WTC11 (cell line): ENCODE measurements at regions not wholly inside any gene's neighbourhood (a gene's known extent, or its start where the extent isn't known, plus 50 kb on each side); places are given as distances from the start of the nearest gene placed in this dataset.

Experiments used
- CREB1 ChIP-seq: sonication (generic); formaldehyde crosslinking; IDR thresholded peaks from 2 replicates; pipeline ENCODE4 v1.8.0; 2023; ENCODE audit warnings: mild to moderate bottlenecking, missing genetic modification reagents
- ETV6 ChIP-seq: sonication (generic); formaldehyde crosslinking; IDR thresholded peaks from 2 replicates; pipeline ENCODE4 v1.8.1; 2022; ENCODE audit warnings: mild to moderate bottlenecking, missing genetic modification reagents
- IRF2 ChIP-seq: sonication (generic); formaldehyde crosslinking; IDR thresholded peaks from 2 replicates; pipeline ENCODE4 v1.8.0; 2022; ENCODE audit warnings: low read depth, missing genetic modification reagents, borderline replicate concordance
- ZNF671 ChIP-seq: fragments of 250-450 bp; sonication (Bioruptor Pico); IDR thresholded peaks from 2 replicates; pipeline ENCODE4 v1.8.0; 2021; ENCODE audit warnings: mild to moderate bottlenecking
- TF ChIP-seq, protein P1 (sequence below): sonication (generic); formaldehyde crosslinking; IDR thresholded peaks from 2 replicates; pipeline ENCODE4 v1.8.1; 2022; ENCODE audit warnings: low read depth, missing genetic modification reagents, borderline replicate concordance
- TF ChIP-seq, protein P2 (sequence below): sonication (generic); formaldehyde crosslinking; IDR thresholded peaks from 2 replicates; pipeline ENCODE4 v1.8.1; 2022; ENCODE audit warnings: mild to moderate bottlenecking, moderate library complexity, missing genetic modification reagents
- TF ChIP-seq, protein P3 (sequence below): fragments of 200-600 bp; IDR thresholded peaks from 2 replicates; pipeline ENCODE4 v1.8.0; 2022; ENCODE audit warnings: antibody characterized with exemption

DNA sequence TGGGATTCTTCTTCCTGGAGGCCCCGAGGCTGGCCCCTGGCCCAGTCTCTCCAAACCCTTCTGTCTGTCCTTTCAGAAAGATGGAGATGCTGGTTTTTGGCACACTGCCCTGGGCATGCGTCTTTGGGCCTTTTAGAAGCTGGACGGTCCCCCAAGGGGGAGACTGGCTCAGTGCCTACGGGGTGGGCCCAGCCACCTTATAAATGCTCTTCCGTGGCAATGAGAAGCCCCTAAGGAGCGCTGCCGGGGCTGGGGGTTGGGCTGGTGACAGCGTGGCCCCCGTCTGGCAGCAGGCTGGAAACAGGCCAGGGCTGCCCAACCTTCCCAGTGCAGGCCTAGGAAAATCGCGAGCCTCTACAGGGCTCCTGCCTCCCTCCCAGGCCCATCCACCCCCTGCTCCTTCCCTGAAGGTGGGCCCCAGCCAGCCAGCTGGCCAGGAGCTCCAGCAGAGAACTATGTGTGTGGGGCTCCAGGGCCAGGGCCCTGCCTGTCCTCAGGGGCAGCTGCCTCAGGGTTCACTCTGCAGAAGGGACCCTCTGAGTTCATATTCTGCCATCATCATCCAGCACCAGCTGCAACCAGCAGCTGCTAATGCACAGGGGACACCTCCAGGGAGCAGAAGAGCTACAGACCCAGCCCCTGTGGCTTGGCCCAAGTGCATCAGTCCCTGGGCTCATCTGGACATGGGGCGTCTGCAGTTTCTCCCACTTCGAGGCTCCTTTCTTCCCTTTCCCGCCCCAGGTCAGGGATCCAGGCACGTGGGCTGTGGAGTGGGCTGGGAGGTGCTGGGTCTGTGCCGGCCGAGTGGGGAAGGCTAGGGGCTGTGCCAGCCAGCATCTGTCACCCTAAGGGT, 107.6 kb upstream of the OTOS start:
- TF ChIP-seq, protein P1, sequence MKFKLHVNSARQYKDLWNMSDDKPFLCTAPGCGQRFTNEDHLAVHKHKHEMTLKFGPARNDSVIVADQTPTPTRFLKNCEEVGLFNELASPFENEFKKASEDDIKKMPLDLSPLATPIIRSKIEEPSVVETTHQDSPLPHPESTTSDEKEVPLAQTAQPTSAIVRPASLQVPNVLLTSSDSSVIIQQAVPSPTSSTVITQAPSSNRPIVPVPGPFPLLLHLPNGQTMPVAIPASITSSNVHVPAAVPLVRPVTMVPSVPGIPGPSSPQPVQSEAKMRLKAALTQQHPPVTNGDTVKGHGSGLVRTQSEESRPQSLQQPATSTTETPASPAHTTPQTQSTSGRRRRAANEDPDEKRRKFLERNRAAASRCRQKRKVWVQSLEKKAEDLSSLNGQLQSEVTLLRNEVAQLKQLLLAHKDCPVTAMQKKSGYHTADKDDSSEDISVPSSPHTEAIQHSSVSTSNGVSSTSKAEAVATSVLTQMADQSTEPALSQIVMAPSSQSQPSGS (CRISPR knock-in tag), result no peak
- TF ChIP-seq, protein P2, sequence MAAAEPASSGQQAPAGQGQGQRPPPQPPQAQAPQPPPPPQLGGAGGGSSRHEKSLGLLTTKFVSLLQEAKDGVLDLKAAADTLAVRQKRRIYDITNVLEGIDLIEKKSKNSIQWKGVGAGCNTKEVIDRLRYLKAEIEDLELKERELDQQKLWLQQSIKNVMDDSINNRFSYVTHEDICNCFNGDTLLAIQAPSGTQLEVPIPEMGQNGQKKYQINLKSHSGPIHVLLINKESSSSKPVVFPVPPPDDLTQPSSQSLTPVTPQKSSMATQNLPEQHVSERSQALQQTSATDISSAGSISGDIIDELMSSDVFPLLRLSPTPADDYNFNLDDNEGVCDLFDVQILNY (CRISPR knock-in tag), result no peak
- TF ChIP-seq ZNF671 (CRISPR knock-in tag), result no peak
- no peak for TF ChIP-seq CREB1 (CRISPR knock-in tag)
- TF ChIP-seq IRF2 (CRISPR knock-in tag), result no peak
- TF ChIP-seq, protein P3, sequence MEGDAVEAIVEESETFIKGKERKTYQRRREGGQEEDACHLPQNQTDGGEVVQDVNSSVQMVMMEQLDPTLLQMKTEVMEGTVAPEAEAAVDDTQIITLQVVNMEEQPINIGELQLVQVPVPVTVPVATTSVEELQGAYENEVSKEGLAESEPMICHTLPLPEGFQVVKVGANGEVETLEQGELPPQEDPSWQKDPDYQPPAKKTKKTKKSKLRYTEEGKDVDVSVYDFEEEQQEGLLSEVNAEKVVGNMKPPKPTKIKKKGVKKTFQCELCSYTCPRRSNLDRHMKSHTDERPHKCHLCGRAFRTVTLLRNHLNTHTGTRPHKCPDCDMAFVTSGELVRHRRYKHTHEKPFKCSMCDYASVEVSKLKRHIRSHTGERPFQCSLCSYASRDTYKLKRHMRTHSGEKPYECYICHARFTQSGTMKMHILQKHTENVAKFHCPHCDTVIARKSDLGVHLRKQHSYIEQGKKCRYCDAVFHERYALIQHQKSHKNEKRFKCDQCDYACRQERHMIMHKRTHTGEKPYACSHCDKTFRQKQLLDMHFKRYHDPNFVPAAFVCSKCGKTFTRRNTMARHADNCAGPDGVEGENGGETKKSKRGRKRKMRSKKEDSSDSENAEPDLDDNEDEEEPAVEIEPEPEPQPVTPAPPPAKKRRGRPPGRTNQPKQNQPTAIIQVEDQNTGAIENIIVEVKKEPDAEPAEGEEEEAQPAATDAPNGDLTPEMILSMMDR, result no peak
- no peak for TF ChIP-seq ETV6 (CRISPR knock-in tag)
